Heart left ventricle (tissue), 16 donors: ENCODE measurements at regions not wholly inside any gene's neighbourhood (a gene's known extent, or its start where the extent isn't known, plus 50 kb on each side); places are given as distances from the start of the nearest gene placed in this dataset.

Experiments used
- ATAC-seq, 4 donors: fragments of 200-7000 bp; cut with Tn5 transposase; one replicate each; pipeline ENCODE4 v1.9.1; 2020 to 2022; ENCODE audit warnings: moderate library complexity in 4 of 4, mild to moderate bottlenecking in 3 of 4, moderate number of reproducible peaks in 1 of 4
- DNase-seq, 5 donors: peaks; one replicate each; pipeline ENCODE4 v3.0.0-alpha.2; 2020
- H3K27ac ChIP-seq, 12 donors: fragments of 200-600 bp; sonication (generic) in 4 of 12; one replicate each; pipeline versions ENCODE4 v1.5.0 to v1.8.0; 2016 to 2022; ENCODE audit warnings: mild to moderate bottlenecking in 2 of 12
- H3K27me3 ChIP-seq, 9 donors: fragments of 200-600 bp; sonication (generic) in 2 of 9; one replicate each; pipeline versions ENCODE4 v1.5.1 to v1.8.0; 2016 to 2022; ENCODE audit warnings: mild to moderate bottlenecking in 3 of 9
- H3K36me3 ChIP-seq, 9 donors: fragments of 200-600 bp; sonication (generic) in 2 of 9; one replicate each; pipeline versions ENCODE4 v1.5.0 to v1.8.0; 2018 to 2022; ENCODE audit warnings: mild to moderate bottlenecking in 2 of 9
- H3K4me1 ChIP-seq, 12 donors: fragments of 200-600 bp; sonication (generic) in 4 of 12; one replicate each; pipeline versions ENCODE4 v1.5.0 to v1.8.0; 2016 to 2022; ENCODE audit warnings: mild to moderate bottlenecking in 3 of 12
- H3K4me3 ChIP-seq, 12 donors: fragments of 200-600 bp; sonication (generic) in 4 of 12; one replicate each; pipeline versions ENCODE4 v1.5.0 to v1.8.0; 2017 to 2022; ENCODE audit warnings: mild to moderate bottlenecking in 9 of 12, moderate library complexity in 4 of 12
- H3K9me3 ChIP-seq, 12 donors: fragments of 200-600 bp; sonication (generic) in 4 of 12; one replicate each; pipeline versions ENCODE4 v1.5.0 to v1.8.0; 2016 to 2022; ENCODE audit warnings: mild to moderate bottlenecking in 1 of 12
- CTCF ChIP-seq, 12 donors: fragments of 200-600 bp; sonication (generic) in 4 of 12; IDR thresholded peaks; one replicate each; pipeline versions ENCODE4 v1.5.0 to v1.8.0; 2018 to 2022; ENCODE audit warnings: antibody characterized with exemption in 12 of 12, mild to moderate bottlenecking in 5 of 12
- POLR2A ChIP-seq, 2 donors: fragments of 450-650 bp; IDR thresholded peaks; one replicate each; pipeline ENCODE4 v1.6.1; 2017; ENCODE audit warnings: antibody characterized with exemption in 2 of 2, mild to moderate bottlenecking in 2 of 2, moderate library complexity in 2 of 2
- whole genome bisulfite sequencing, 4 donors: extraction: QIAGEN DNeasy Blood & Tissue Kit in 2 of 4; methylation state at CpG; one replicate each; pipeline versions ENCODE4 v1.1.5 to v1.1.7; 2013 to 2018; 5-methylcytosine and 5-hydroxymethylcytosine counted together
- intact Hi-C, 10 donors: fragments of 100-400 bp; cut with DNase I; formaldehyde crosslinking; loops; one replicate each; pipeline versions ENCODE4 v1.11.1 to v1.14.2; 2022
- donor health status: ischemic (EF 13 %, LVEDD 7.1; RV severe dilation, severe dysfunction).
- donor health status: healthy with polysubstance abuse.
- donor health status: DM: no; HTN: yes; CAD: no.
- donor health status: DM: no; HTN: no; CAD: no.
- donor health status: ischemic (EF 25% LVEDD 6.9; RV normal size, moderate dysfunction).
- donor health status: ischemic (EF 25% LVEDD 5.7; RV mildly dilated, moderate dysfunction).
- donor health status: healthy.
- donor health status: DM: yes; HTN: yes; CAD: no.
- donor health status: ischemic (EF 35%, LVEDD 5.7; RV mildly dilated, moderate dysfunction).
- donor health status: nonischemic (EF 11% LVEDD 7.7; RV severe dilation, severe dysfunction).
- donor health status: DM: yes; HTN: yes; CAD: no.
- donor health status: PGD.
- donor health status: ischemic (EF 29% LVEDD 5.4; RV normal size, mild dysfunction).
- donor health status: nonischemic (EF 23%, LVEDD 6.1; RV moderate dilation, normal function).

GRCh38 chr2:38442643-38443541 lies 65.8 kb upstream of the ATL2 start:
- Histone ChIP-seq H3K36me3 (no peaks in the 10 kb centered on the region), H3K27me3 (no peaks in the 10 kb centered on the region), H3K4me3 (no peak overlapping the region), H3K4me1 (peaks cover 0 to 30% (median 8%) of the 10 kb centered on the region in 12 donors), H3K9me3 (no peaks in the 10 kb centered on the region), H3K27ac (peak overlapping the region in 1 of 12 donors; percentile 65)
- intact Hi-C loops = loop anchor here in 3 of 10 donors (5.0 to 10.0 kb wide), 3 partner anchors 66 to 128 kb away; partner anchors contain the start of gene ATL2 (in 2 of the 3)
- peak in 3 of 4 donors; percentile 55 to 72 (median 64) for ATAC-seq
- peak in 2 of 5 donors; percentile 11 to 48 for DNase-seq
- TF ChIP-seq CTCF (IDR thresholded peaks at IDR 0.05) = no peak
- no peak for TF ChIP-seq POLR2A (IDR thresholded peaks at IDR 0.05)
- WGBS, 4 donors = 24 to 32% (median 26%) methylated on average over 8 of the region's 8 CpGs

GRCh38 chr2:38441346-38441745 lies 64.3 kb upstream of the ATL2 start:
- intact Hi-C loops = loop anchor here in 3 of 10 donors (5.0 to 10.0 kb wide), 3 partner anchors 64 to 127 kb away; partner anchors contain the start of gene ATL2 (in 2 of the 3)
- H3K9me3 ChIP-seq = no peaks in the 10 kb centered on the region
- 89 to 94% (median 93%) methylated on average over 7 of the region's 7 CpGs for WGBS, 4 donors
- H3K27me3 ChIP-seq = no peaks in the 10 kb centered on the region
- no peak overlapping the region for H3K4me3 ChIP-seq
- H3K36me3 ChIP-seq = no peaks in the 10 kb centered on the region
- peak overlapping the region in 1 of 12 donors; percentile 55 for H3K27ac ChIP-seq
- ATAC-seq (no peak), DNase-seq (no peak)
- TF ChIP-seq POLR2A (IDR thresholded peaks at IDR 0.05) (no peak), CTCF (IDR thresholded peaks at IDR 0.05) (no peak)
- H3K4me1 ChIP-seq = peaks cover 0 to 30% (median 8%) of the 10 kb centered on the region in 12 donors

DNA sequence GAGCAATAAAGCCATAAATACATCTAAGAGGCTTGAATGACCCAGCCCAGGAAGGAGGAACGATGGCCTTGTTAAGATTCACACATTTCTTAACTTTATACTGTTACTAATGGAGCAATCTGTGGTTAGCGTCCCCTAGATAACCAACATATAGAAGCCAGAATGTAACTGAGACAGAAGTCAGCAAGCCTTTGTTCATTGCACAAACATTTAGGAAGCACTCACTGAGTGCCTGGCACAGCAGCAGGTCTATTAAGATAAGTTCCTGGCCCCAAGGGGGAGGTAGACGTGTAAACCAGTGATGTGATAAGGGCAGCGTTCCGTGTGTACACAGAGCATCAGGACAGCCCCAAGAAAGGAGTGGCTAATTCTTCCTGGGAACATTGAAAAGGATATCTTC lies 63.6 kb upstream of the ATL2 start:
- 35 to 47% (median 46%) methylated on average over 5 of the region's 5 CpGs for WGBS, 4 donors
- no peaks in the 10 kb centered on the region for H3K36me3 ChIP-seq
- no peak overlapping the region for H3K4me3 ChIP-seq
- ATAC-seq (peak in 3 of 4 donors; percentile 52 to 81 (median 79)), DNase-seq (peak in 1 of 5 donors; percentile 36)
- no peaks in the 10 kb centered on the region for H3K9me3 ChIP-seq
- TF ChIP-seq POLR2A (IDR thresholded peaks at IDR 0.05) (no peak), CTCF (IDR thresholded peaks at IDR 0.05) (no peak)
- peak overlapping the region in 1 of 12 donors; percentile 55 for H3K27ac ChIP-seq
- no peaks in the 10 kb centered on the region for H3K27me3 ChIP-seq
- peaks cover 0 to 30% (median 8%) of the 10 kb centered on the region in 12 donors for H3K4me1 ChIP-seq
- intact Hi-C loops = loop anchor here in 3 of 10 donors (5.0 to 10.0 kb wide), 3 partner anchors 63 to 126 kb away; partner anchors contain the start of gene ATL2 (in 2 of the 3)

- WGBS, 4 donors = 51 to 68% (median 61%) methylated on average over 3 of the region's 3 CpGs
- Histone ChIP-seq H3K27ac (no peak overlapping the region), H3K9me3 (no peaks in the 10 kb centered on the region), H3K4me1 (peaks cover 0 to 30% (median 8%) of the 10 kb centered on the region in 12 donors), H3K27me3 (no peaks in the 10 kb centered on the region), H3K36me3 (no peaks in the 10 kb centered on the region), H3K4me3 (no peak overlapping the region)
- DNase-seq = no peak
- TF ChIP-seq CTCF (IDR thresholded peaks at IDR 0.05) (no peak), POLR2A (IDR thresholded peaks at IDR 0.05) (no peak)
- intact Hi-C loops = loop anchor here in 3 of 10 donors (5.0 to 10.0 kb wide), 3 partner anchors 63 to 125 kb away; partner anchors contain the start of gene ATL2 (in 2 of the 3)
- no peak for ATAC-seq
These were observed 62.8 kb upstream of the ATL2 start for GRCh38 chr2:38439863-38440262.
